Liver (tissue), 7 donors: ENCODE measurements at regions not wholly inside any gene's neighbourhood (a gene's known extent, or its start where the extent isn't known, plus 50 kb on each side); places are given as distances from the start of the nearest gene placed in this dataset.

Experiments used
- DNase-seq: peaks from one replicate; pipeline ENCODE4 v3.0.0-alpha.2; 2017; ENCODE audit warnings: low spot score
- H3K27ac ChIP-seq, 2 donors: one replicate each; pipeline ENCODE4 v1.7.0; 2013; ENCODE audit warnings: inconsistent platforms in 2 of 2, low read length in 2 of 2, control low read depth in 1 of 2, low read depth in 1 of 2, mild to moderate bottlenecking in 1 of 2
- H3K27me3 ChIP-seq, 4 donors: one replicate each; pipeline versions ENCODE4 v1.6.1 to v1.7.0; 2013; ENCODE audit warnings: low read length in 3 of 4, inconsistent platforms in 1 of 4, mild to moderate bottlenecking in 1 of 4, moderate library complexity in 1 of 4; ENCODE audit not compliant: control insufficient read depth in 4 of 4, insufficient read depth in 4 of 4
- H3K36me3 ChIP-seq, 4 donors: one replicate each; pipeline versions ENCODE4 v1.6.1 to v1.7.0; 2013; ENCODE audit warnings: low read length in 3 of 4, mild to moderate bottlenecking in 3 of 4, low read depth in 1 of 4, moderate library complexity in 1 of 4; ENCODE audit not compliant: control insufficient read depth in 4 of 4, insufficient read depth in 3 of 4
- H3K4me1 ChIP-seq, 4 donors: one replicate each; pipeline versions ENCODE4 v1.6.1 to v1.7.0; 2013; ENCODE audit warnings: low read length in 3 of 4, mild to moderate bottlenecking in 3 of 4, moderate library complexity in 1 of 4; ENCODE audit not compliant: control insufficient read depth in 4 of 4, insufficient read depth in 4 of 4
- H3K4me3 ChIP-seq, 3 donors: one replicate each; pipeline versions ENCODE4 v1.6.1 to v1.7.0; 2013; ENCODE audit warnings: low read length in 3 of 3, control low read depth in 1 of 3, low read depth in 1 of 3, mild to moderate bottlenecking in 1 of 3
- H3K9ac ChIP-seq, 2 donors: one replicate each; pipeline ENCODE4 v1.7.0; 2013; ENCODE audit warnings: low read length in 2 of 2, mild to moderate bottlenecking in 2 of 2, moderate library complexity in 2 of 2, control low read depth in 1 of 2, low read depth in 1 of 2
- H3K9me3 ChIP-seq, 4 donors: one replicate each; pipeline versions ENCODE4 v1.6.1 to v1.7.0; 2013; ENCODE audit warnings: low read length in 3 of 4; ENCODE audit not compliant: control insufficient read depth in 4 of 4
- EGR1 ChIP-seq, 2 donors: IDR thresholded peaks; 2 replicates each; pipeline ENCODE4 v1.6.1; 2016 to 2018; ENCODE audit warnings: antibody characterized with exemption in 2 of 2, low read depth in 2 of 2
- FOXA1 ChIP-seq: IDR thresholded peaks from 2 replicates; pipeline ENCODE4 v1.6.1; 2016; ENCODE audit warnings: antibody characterized with exemption
- FOXA2 ChIP-seq: IDR thresholded peaks from 2 replicates; pipeline ENCODE4 v1.6.1; 2016; ENCODE audit warnings: antibody characterized with exemption
- GABPA ChIP-seq, 2 donors: IDR thresholded peaks in 1 of 2; conservative IDR thresholded peaks in 1 of 2; 2 replicates each; pipeline ENCODE4 v1.6.1; 2016; ENCODE audit warnings: antibody characterized with exemption in 2 of 2, mild to moderate bottlenecking in 1 of 2, moderate library complexity in 1 of 2
- HNF4A ChIP-seq, 2 donors: conservative IDR thresholded peaks; 2 replicates each; pipeline ENCODE4 v1.6.1; 2016; ENCODE audit warnings: antibody characterized with exemption in 2 of 2, mild to moderate bottlenecking in 2 of 2
- JUND ChIP-seq, 2 donors: IDR thresholded peaks; 2 replicates each; pipeline ENCODE4 v1.6.1; 2016; ENCODE audit warnings: antibody characterized with exemption in 2 of 2
- NR2F2 ChIP-seq: IDR thresholded peaks from 2 replicates; pipeline ENCODE4 v1.6.1; 2016; ENCODE audit warnings: antibody characterized with exemption
- RAD21 ChIP-seq, 2 donors: IDR thresholded peaks; 2 replicates each; pipeline ENCODE4 v1.6.1; 2016; ENCODE audit warnings: antibody characterized with exemption in 2 of 2, mild to moderate bottlenecking in 2 of 2
- SP1 ChIP-seq: IDR thresholded peaks from 2 replicates; pipeline ENCODE4 v1.6.1; 2018; ENCODE audit warnings: antibody characterized with exemption, mild to moderate bottlenecking
- TAF1 ChIP-seq: conservative IDR thresholded peaks from 2 replicates; pipeline ENCODE4 v1.6.1; 2016; ENCODE audit warnings: antibody characterized with exemption, mild to moderate bottlenecking
- YY1 ChIP-seq: IDR thresholded peaks from 2 replicates; pipeline ENCODE4 v1.6.1; 2016; ENCODE audit warnings: antibody characterized with exemption, mild to moderate bottlenecking
- ZBTB33 ChIP-seq: IDR thresholded peaks from 2 replicates; pipeline ENCODE4 v1.6.1; 2016; ENCODE audit warnings: antibody characterized with exemption
- WGBS: extraction: QIAGEN DNeasy Blood & Tissue Kit; methylation state at CpG from one replicate; pipeline ENCODE4 v1.1.7; 2013; 5-methylcytosine and 5-hydroxymethylcytosine counted together
- TF ChIP-seq, protein P1 (sequence below): IDR thresholded peaks from 2 replicates; pipeline ENCODE4 v1.6.1; 2016; ENCODE audit warnings: antibody characterized with exemption, mild to moderate bottlenecking
- TF ChIP-seq, protein P2 (sequence below): IDR thresholded peaks from 2 replicates; pipeline ENCODE4 v1.6.1; 2016; ENCODE audit warnings: antibody characterized with exemption
- donor health status: healthy.
- donor health status: healthy.
- donor health status: healthy.
- donor health status: healthy.

DNA sequence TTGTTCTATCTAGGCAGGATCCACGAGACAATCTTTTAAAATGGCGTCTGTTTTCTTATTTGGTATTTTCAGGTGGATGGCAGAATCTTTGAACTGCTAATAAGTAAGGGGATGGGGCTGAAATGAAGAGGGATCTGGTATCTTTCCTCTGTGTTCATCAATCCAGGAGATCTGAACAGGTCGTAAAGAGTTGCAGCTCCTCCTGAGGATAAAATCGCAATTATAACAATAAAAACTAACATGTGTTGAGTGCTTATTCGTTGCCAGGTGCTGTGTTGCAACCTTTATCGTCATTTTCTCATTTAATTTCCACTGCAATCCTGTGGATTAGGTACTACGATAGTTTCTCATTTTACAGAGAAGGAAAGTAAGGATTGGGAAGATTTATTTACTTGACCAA lies 134.6 kb upstream of the DPYD start:
- Histone ChIP-seq H3K36me3 (no peaks in the 10 kb centered on the region), H3K9ac (no peak overlapping the region), H3K9me3 (no peaks in the 10 kb centered on the region), H3K27ac (no peak overlapping the region), H3K4me3 (no peak overlapping the region), H3K4me1 (peaks cover 2 to 11% (median 7%) of the 10 kb centered on the region in 4 donors), H3K27me3 (peaks cover 0 to 11% (median 0%) of the 10 kb centered on the region in 4 donors)
- no peak for TF ChIP-seq NR2F2
- no peak for DNase-seq
- WGBS: 84% methylated on average over 7 of the region's 7 CpGs

- WGBS: 73% methylated on average over 4 of the region's 4 CpGs
- Histone ChIP-seq H3K36me3 (no peaks in the 10 kb centered on the region), H3K27ac (no peak overlapping the region), H3K27me3 (peaks cover 0 to 13% (median under 1%) of the 10 kb centered on the region in 4 donors), H3K4me3 (no peak overlapping the region), H3K4me1 (peaks cover 2 to 11% (median 7%) of the 10 kb centered on the region in 4 donors), H3K9me3 (no peaks in the 10 kb centered on the region), H3K9ac (no peak overlapping the region)
- TF ChIP-seq YY1 (no peak), EGR1 (IDR thresholded peaks at IDR 0.05; ENCODE audit: low read depth in 2 of 2) (no peak), TAF1 (no peak), ZBTB33 (no peak), GABPA (IDR thresholded peaks at IDR 0.05 in 1 of 2, conservative IDR thresholded peaks at IDR 0.05 in 1 of 2) (no peak)
- TF ChIP-seq, protein P1, sequence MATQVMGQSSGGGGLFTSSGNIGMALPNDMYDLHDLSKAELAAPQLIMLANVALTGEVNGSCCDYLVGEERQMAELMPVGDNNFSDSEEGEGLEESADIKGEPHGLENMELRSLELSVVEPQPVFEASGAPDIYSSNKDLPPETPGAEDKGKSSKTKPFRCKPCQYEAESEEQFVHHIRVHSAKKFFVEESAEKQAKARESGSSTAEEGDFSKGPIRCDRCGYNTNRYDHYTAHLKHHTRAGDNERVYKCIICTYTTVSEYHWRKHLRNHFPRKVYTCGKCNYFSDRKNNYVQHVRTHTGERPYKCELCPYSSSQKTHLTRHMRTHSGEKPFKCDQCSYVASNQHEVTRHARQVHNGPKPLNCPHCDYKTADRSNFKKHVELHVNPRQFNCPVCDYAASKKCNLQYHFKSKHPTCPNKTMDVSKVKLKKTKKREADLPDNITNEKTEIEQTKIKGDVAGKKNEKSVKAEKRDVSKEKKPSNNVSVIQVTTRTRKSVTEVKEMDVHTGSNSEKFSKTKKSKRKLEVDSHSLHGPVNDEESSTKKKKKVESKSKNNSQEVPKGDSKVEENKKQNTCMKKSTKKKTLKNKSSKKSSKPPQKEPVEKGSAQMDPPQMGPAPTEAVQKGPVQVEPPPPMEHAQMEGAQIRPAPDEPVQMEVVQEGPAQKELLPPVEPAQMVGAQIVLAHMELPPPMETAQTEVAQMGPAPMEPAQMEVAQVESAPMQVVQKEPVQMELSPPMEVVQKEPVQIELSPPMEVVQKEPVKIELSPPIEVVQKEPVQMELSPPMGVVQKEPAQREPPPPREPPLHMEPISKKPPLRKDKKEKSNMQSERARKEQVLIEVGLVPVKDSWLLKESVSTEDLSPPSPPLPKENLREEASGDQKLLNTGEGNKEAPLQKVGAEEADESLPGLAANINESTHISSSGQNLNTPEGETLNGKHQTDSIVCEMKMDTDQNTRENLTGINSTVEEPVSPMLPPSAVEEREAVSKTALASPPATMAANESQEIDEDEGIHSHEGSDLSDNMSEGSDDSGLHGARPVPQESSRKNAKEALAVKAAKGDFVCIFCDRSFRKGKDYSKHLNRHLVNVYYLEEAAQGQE: no peak
- no peak for DNase-seq
Observed at GRCh38 chr1:98054786-98055185, 134.0 kb upstream of the DPYD start.

GRCh38 chr1:98054367-98054701 lies 133.5 kb upstream of the DPYD start:
- no peak for DNase-seq
- H3K27ac ChIP-seq: no peak overlapping the region
- H3K36me3 ChIP-seq: no peaks in the 10 kb centered on the region
- WGBS: 14% methylated on average over 11 of the region's 11 CpGs
- H3K9me3 ChIP-seq: no peaks in the 10 kb centered on the region
- H3K4me1 ChIP-seq: peaks cover 2 to 11% (median 7%) of the 10 kb centered on the region in 4 donors
- H3K4me3 ChIP-seq: peak overlapping the region in 1 of 3 donors; percentile 58
- no peak overlapping the region for H3K9ac ChIP-seq
- peaks cover 0 to 17% (median 2%) of the 10 kb centered on the region in 4 donors for H3K27me3 ChIP-seq
- TF ChIP-seq FOXA2: no peak
- TF ChIP-seq, protein P1: no peak
- no peak for TF ChIP-seq JUND (IDR thresholded peaks at IDR 0.05)
- no peak for TF ChIP-seq FOXA1
- no peak for TF ChIP-seq SP1
- no peak for TF ChIP-seq ZBTB33
- no peak for TF ChIP-seq TAF1
- no peak for TF ChIP-seq YY1
- TF ChIP-seq, protein P2, sequence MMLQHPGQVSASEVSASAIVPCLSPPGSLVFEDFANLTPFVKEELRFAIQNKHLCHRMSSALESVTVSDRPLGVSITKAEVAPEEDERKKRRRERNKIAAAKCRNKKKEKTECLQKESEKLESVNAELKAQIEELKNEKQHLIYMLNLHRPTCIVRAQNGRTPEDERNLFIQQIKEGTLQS: no peak
- TF ChIP-seq HNF4A (conservative IDR thresholded peaks at IDR 0.05): no peak
- no peak for TF ChIP-seq RAD21 (IDR thresholded peaks at IDR 0.05)
